Left ventricle myocardium inferior (tissue), 1 donor: ENCODE measurements at regions not wholly inside any gene's neighbourhood (a gene's known extent, or its start where the extent isn't known, plus 50 kb on each side); places are given as distances from the start of the nearest gene placed in this dataset.

ENCODE experiments used
- DNase-seq: peaks from one replicate; pipeline ENCODE4 v3.0.0-alpha.2; 2020
- H3K27ac ChIP-seq: fragments of 200-600 bp; replicated peaks from 2 replicates; pipeline ENCODE4 v1.8.0; 2021
- H3K27me3 ChIP-seq: fragments of 200-600 bp; 2 replicates; pipeline ENCODE4 v1.8.0; 2021; ENCODE audit warnings: low read depth
- H3K36me3 ChIP-seq: fragments of 200-600 bp; 2 replicates; pipeline ENCODE4 v1.8.0; 2021
- H3K4me1 ChIP-seq: fragments of 200-600 bp; 2 replicates; pipeline ENCODE4 v1.8.0; 2021
- H3K4me3 ChIP-seq: fragments of 200-600 bp; 2 replicates; pipeline ENCODE4 v1.8.0; 2021; ENCODE audit warnings: mild to moderate bottlenecking, moderate library complexity
- H3K9me3 ChIP-seq: fragments of 200-600 bp; replicated peaks from 2 replicates; pipeline ENCODE4 v1.8.0; 2021
- CTCF ChIP-seq: fragments of 200-600 bp; IDR thresholded peaks from 2 replicates; pipeline ENCODE4 v1.8.0; 2021; ENCODE audit warnings: antibody characterized with exemption, mild to moderate bottlenecking, borderline replicate concordance
- intact Hi-C: fragments of 100-400 bp; cut with micrococcal nuclease; formaldehyde crosslinking; loops from one replicate; pipeline ENCODE4 v1.11.0; 2022
- donor health status: DM: no; HTN: yes; CAD: no; lungs with severe emphysema.

GRCh38 chr11:70505761-70506657, 107.7 kb downstream of the CTTN start:
- peak; percentile 6 for DNase-seq
- H3K36me3 ChIP-seq = no peaks in the 10 kb centered on the region
- intact Hi-C loops = no loop called here
- no peak overlapping the region for H3K27ac ChIP-seq
- H3K27me3 ChIP-seq = peaks cover 39% of the 10 kb centered on the region
- no peak for TF ChIP-seq CTCF
- H3K4me1 ChIP-seq = peaks cover 9% of the 10 kb centered on the region
- H3K9me3 ChIP-seq = peaks cover 4% of the 10 kb centered on the region
- H3K4me3 ChIP-seq = no peak overlapping the region

GRCh38 chr11:70506658-70506970, 108.3 kb downstream of the CTTN start:
- Histone ChIP-seq H3K4me3 (no peak overlapping the region), H3K27ac (no peak overlapping the region), H3K9me3 (peaks cover 10% of the 10 kb centered on the region), H3K4me1 (peaks cover 3% of the 10 kb centered on the region), H3K27me3 (peaks cover 42% of the 10 kb centered on the region), H3K36me3 (no peaks in the 10 kb centered on the region)
- intact Hi-C loops = no loop called here
- DNase-seq = peak; percentile 2
- TF ChIP-seq CTCF = no peak

- peaks cover 42% of the 10 kb centered on the region for H3K27me3 ChIP-seq
- intact Hi-C loops = no loop called here
- no peaks in the 10 kb centered on the region for H3K36me3 ChIP-seq
- H3K4me3 ChIP-seq = no peak overlapping the region
- no peak overlapping the region for H3K27ac ChIP-seq
- H3K4me1 ChIP-seq = no peaks in the 10 kb centered on the region
- peaks cover 13% of the 10 kb centered on the region for H3K9me3 ChIP-seq
- DNase-seq = no peak
- no peak for TF ChIP-seq CTCF
Measured at GRCh38 chr11:70506986-70507385, 108.7 kb downstream of the CTTN start.

- H3K36me3 ChIP-seq = no peaks in the 10 kb centered on the region
Measured at GRCh38 chr11:70507466-70508230, 109.3 kb downstream of the CTTN start.

GRCh38 chr11:70508231-70508480, 109.8 kb downstream of the CTTN start:
- H3K36me3 ChIP-seq = no peaks in the 10 kb centered on the region
- intact Hi-C loops = no loop called here
- H3K27me3 ChIP-seq = peaks cover 42% of the 10 kb centered on the region
- DNase-seq = no peak
- H3K27ac ChIP-seq = no peak overlapping the region
- H3K4me3 ChIP-seq = no peak overlapping the region
- TF ChIP-seq CTCF = no peak
- no peaks in the 10 kb centered on the region for H3K4me1 ChIP-seq
- H3K9me3 ChIP-seq = peaks cover 25% of the 10 kb centered on the region

More at GRCh38 chr11:70507466-70508230, 109.3 kb downstream of the CTTN start:
- no peak for TF ChIP-seq CTCF
- Histone ChIP-seq H3K9me3 (peaks cover 20% of the 10 kb centered on the region), H3K4me1 (no peaks in the 10 kb centered on the region), H3K27ac (no peak overlapping the region), H3K4me3 (no peak overlapping the region), H3K27me3 (peaks cover 42% of the 10 kb centered on the region)
- peak; percentile 9 for DNase-seq
- intact Hi-C loops = no loop called here
